ENCODE measurements at regions not wholly inside any gene's neighbourhood (a gene's known extent, or its start where the extent isn't known, plus 50 kb on each side); places are given as distances from the start of the nearest gene placed in this dataset.

DNA sequence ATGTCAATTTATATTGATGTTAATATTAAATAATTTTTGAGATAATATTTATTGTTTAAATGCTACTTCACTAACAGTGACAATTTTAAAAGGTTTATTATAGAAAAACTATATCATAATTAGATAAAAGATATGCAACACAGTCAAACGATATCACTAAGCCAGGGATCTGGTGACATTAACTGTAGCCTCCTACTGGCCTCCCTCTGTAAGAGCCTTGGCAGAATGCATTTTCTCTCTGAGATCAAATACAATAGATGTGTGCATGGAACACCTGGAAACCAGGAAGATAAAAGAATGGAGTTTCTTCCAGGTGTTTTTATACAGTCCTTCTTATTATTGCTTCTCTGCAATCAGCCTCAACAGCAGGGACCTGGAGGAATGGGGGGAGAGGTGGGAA lies 1762.1 kb downstream of the BRINP3 start:
- TF ChIP-seq EZH2 (IDR thresholded peaks at IDR 0.05; ENCODE audit: low read depth), result no peak
- TF ChIP-seq, protein P1, sequence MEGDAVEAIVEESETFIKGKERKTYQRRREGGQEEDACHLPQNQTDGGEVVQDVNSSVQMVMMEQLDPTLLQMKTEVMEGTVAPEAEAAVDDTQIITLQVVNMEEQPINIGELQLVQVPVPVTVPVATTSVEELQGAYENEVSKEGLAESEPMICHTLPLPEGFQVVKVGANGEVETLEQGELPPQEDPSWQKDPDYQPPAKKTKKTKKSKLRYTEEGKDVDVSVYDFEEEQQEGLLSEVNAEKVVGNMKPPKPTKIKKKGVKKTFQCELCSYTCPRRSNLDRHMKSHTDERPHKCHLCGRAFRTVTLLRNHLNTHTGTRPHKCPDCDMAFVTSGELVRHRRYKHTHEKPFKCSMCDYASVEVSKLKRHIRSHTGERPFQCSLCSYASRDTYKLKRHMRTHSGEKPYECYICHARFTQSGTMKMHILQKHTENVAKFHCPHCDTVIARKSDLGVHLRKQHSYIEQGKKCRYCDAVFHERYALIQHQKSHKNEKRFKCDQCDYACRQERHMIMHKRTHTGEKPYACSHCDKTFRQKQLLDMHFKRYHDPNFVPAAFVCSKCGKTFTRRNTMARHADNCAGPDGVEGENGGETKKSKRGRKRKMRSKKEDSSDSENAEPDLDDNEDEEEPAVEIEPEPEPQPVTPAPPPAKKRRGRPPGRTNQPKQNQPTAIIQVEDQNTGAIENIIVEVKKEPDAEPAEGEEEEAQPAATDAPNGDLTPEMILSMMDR (conservative IDR thresholded peaks at IDR 0.05), result no peak

All from PC-9 (cell line).